Activated naive CD8-positive, alpha-beta T cell treated with anti-CD3 and anti-CD28 coated beads, Interleukin-2, amount 50 U/mL, for 16 hours (primary cell): ENCODE measurements at regions not wholly inside any gene's neighbourhood (a gene's known extent, or its start where the extent isn't known, plus 50 kb on each side); places are given as distances from the start of the nearest gene placed in this dataset.

Experiments used
- DNase-seq: peaks from one replicate; pipeline ENCODE4 v3.0.0-alpha.2; 2020; ENCODE audit warnings: low read depth, low spot score

- no peak for DNase-seq
These were observed 144.4 kb upstream of the GUCY1A1 start for GRCh38 chr4:155522201-155522600.

DNA sequence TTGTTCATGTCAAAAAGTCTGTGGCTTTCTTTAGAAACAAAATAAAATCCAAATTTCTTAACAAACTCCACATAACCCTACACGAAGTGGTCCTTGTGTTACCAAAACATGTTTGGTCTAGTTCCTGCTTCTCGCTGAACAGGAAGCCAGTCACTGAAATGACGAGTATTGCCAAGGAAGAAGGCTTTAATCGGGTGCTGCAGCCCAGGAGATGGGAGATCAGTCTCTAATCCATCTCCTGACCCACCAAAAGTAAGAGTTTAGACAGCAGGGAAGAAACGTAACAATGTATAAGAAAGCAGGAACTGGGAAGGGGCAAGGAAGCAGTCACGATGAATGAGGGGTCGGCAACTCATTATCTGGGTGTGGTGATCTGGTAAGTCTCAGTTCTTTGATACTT, 144.6 kb upstream of the MAP9 start:
- DNase-seq = no peak

DNA sequence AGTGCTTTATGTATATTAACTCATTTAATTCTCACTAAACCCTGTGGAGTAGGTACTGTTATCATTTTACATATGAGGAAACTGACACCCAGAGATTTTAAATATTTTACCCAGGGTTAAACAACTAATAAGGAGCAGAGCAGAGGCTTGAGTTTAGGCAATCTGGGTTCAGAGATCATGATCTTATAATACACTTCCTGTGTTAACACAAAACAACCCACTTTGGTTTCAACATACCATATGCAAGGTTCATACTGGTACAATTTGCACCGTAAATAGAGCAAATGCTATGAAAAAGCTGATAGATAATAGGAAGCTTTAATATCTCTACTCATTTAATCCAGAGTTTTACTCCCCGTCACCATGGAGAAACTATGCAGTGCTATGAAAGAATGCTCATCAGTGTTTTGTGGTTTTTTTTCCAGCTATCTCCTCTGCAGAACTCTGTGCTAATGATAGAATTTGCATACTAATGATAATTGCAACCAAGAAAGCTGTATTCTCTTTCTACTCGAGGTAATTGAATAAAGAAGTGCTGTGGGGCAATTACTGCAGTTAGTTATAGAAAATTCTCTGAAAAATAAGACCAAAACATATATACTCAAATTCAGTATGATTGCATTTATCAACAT, 138.8 kb upstream of the MAP9 start:
- DNase-seq = no peak

- no peak for DNase-seq
These were observed 137.9 kb upstream of the MAP9 start for GRCh38 chr4:155514628-155515027.

DNA sequence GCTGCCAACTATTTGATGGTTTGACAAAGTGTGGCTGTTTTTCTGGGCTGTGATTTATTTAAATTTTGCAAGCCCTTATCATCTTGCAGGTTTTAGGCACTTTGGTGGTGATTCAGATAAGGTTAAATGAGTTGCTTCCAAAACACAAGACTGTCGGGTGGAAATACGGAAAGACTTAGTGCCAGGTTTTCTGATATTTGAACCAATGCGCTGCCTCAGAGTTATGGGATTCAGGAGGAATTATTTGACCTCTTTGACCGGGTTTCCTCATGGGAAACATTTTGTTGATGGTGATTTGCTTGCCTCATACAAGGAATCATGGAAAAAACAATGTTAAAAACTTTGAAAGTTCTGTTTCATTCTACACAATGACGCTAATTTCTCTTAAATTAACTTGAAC, 136.1 kb upstream of the MAP9 start:
- DNase-seq = no peak

- DNase-seq = no peak
These were observed 135.3 kb upstream of the MAP9 start for GRCh38 chr4:155512046-155512445.

GRCh38 chr4:155510771-155511170, 134.0 kb upstream of the MAP9 start:
- no peak for DNase-seq

DNA sequence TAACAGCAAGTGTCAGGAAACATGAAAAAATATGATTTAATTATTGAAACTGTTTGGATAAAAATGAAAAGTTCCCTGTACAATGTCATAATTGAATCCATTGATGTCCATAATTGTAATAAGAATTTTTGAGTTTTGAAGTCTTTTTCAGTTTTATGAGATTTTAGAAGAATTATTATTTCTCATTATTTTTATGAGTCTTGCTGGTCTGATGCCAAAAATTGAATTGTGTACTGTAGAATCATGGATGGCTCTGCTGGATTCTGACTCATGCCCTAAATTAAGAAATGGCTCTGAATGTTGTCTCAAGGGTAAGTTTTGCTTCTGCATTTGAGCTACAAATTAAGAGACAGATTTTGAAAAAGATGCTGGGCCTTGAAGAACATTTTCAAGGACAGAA, 132.8 kb upstream of the MAP9 start:
- no peak for DNase-seq

DNA sequence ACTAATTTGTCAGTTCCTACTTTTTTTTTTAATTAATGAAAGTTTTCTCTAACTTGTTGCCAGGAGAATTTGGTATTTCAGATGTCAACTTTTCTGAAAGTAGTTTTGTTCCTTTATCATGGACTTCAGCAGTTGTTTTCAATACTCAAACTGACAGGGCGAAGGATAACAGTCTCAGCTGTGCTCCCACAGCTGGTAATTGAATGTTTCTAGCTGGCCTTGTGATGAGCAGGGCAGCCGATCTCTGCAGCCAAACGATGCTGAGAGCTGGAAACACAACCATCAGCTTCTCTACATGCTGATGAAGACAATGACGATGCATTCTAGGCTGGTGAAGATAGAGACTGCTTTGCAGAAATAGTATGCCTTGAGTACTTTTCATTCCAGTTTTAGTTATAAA, 130.0 kb upstream of the MAP9 start:
- DNase-seq = no peak

GRCh38 chr4:155505321-155505720, 128.6 kb upstream of the MAP9 start:
- DNase-seq = no peak

- no peak for DNase-seq
These were observed 120.5 kb upstream of the MAP9 start for GRCh38 chr4:155497306-155497705.

DNA sequence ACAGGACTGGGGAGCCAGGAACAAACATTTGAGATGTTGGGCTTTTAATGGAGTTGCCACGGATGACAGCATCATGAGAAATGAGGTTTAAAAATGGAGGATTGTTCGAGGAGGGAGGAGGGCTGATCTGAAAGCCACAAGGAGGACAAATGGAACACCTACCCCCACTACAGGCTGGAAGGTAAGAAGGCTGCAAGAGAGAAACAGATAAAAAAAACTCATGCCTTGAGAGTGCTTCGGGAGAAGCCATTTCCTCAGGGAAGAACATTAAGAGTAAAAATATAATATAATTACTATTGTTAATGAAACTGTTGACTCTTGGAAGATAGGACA, 119.5 kb upstream of the MAP9 start:
- DNase-seq = no peak

DNA sequence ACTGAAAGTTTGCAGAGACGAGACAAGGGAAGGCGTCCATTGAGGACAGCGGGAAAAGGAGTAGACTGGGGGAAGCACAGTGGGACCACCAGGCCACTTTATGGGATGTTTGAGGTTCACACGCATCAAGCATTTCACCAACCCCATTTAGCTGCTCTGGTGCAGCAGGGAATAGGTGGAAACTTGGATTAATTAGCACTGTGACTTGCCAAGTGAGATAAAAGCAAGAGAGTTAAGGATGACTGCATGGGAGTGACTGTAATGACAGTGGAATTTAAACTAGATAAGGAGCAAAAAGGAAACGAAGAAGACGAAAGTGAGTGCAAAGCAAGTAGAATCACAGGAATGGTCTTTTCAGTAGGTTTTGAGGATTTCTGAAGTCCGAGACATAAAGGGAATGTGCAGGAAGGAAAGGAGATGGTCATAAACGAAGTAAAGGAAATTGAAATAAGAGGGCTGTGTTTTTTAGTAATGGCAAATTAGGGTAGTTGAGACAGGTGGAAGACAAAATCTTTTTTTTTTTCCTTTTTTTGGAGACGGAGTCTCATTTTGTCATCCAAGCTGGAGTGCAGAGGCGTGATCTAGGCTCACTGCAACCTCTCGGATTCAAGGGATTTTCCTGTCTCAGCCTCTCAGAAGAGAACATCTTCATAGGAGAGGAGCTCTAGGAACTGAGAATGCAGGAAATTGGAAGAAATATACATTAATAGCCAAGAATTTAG, 119.0 kb upstream of the MAP9 start:
- DNase-seq = no peak

GRCh38 chr4:155494037-155494718, 117.4 kb upstream of the MAP9 start:
- DNase-seq = no peak

- no peak for DNase-seq
These were observed 114.8 kb upstream of the MAP9 start for GRCh38 chr4:155491336-155492120.

- DNase-seq = no peak
These were observed 112.5 kb upstream of the MAP9 start for GRCh38 chr4:155489271-155489670.

DNA sequence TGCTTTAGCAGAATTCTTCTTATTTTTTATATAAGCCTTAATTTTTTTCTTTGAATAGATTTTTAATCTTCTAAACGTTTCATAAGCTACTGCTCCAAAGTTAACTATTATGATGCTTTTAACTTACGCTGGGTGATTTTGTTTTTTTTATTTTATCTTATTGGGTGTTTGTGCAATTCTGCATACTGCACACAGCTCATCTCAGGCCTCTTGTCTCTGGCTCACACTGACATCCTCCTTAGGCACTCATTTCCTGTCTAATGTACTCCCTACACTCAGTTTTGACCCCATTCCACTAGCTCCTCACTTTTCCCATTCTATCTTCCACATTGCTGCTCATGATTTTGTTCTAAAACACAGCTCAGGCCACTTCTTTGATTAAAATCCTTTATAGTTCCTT, 111.9 kb upstream of the MAP9 start:
- no peak for DNase-seq

DNA sequence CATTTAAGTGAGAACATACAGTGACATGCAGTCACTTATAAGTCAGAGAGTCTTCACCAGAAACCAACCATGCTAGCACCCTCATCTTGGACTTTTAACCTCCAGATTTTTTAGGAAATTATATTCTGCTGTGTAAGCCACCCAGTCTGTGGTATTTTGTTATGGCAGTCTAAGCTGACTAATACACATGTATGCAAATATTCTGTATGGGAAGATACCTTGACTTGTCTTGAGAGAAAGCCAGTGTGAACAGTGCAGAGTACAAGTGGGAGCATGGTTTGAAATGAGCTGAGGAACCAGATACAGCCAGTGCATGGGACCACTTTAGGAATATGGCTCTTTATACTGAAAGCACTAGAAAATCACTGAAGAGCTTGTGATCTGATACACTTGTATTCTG, 110.4 kb upstream of the MAP9 start:
- no peak for DNase-seq

GRCh38 chr4:155481150-155481549, 104.4 kb upstream of the MAP9 start:
- DNase-seq = no peak

GRCh38 chr4:155479835-155480234, 103.1 kb upstream of the MAP9 start:
- no peak for DNase-seq

- no peak for DNase-seq
These were observed 101.6 kb upstream of the MAP9 start for GRCh38 chr4:155478336-155478835.

DNA sequence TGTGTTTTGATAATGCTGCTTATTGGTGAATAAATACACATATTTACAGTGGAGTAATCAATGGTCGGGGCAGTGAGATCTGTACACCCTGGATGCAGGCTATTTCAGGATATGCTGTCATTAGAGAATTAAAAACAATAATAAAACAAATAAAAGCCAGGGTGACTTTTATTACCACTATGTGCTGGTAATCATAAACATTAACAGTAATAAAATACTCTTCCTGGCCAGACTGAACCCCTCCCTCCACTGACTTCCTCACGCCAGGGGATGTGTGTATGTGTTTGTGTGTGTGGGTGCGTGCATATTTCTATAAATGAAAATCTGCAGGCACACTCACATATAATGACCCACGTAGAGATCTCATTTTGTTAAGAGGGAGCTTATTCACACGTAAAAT, 98.0 kb upstream of the MAP9 start:
- DNase-seq = no peak
